ENCODE measurements at regions not wholly inside any gene's neighbourhood (a gene's known extent, or its start where the extent isn't known, plus 50 kb on each side); places are given as distances from the start of the nearest gene placed in this dataset.

GRCh38 chr9:113741886-113742854 is 133.9 kb upstream of the ZNF618 start:
- no peak for DNase-seq (ENCODE audit: low read depth)

- DNase-seq (ENCODE audit: low read depth) = no peak
Observed at GRCh38 chr9:113742878-113743277, 133.2 kb upstream of the ZNF618 start.

- no peak for DNase-seq (ENCODE audit: low read depth)
Observed at GRCh38 chr9:113746486-113746885, 129.6 kb upstream of the ZNF618 start.

GRCh38 chr9:113748135-113748534 is 128.0 kb upstream of the ZNF618 start:
- no peak for DNase-seq (ENCODE audit: low read depth)

GRCh38 chr9:113753398-113754119 is 122.5 kb upstream of the ZNF618 start:
- no peak for DNase-seq (ENCODE audit: low read depth)

GRCh38 chr9:113754739-113755138 is 121.4 kb upstream of the ZNF618 start:
- DNase-seq (ENCODE audit: low read depth) = no peak

- no peak for DNase-seq (ENCODE audit: low read depth)
Observed at GRCh38 chr9:113755433-113755832, 120.7 kb upstream of the ZNF618 start.

GRCh38 chr9:113756476-113757192 is 119.5 kb upstream of the ZNF618 start:
- no peak for DNase-seq (ENCODE audit: low read depth)

GRCh38 chr9:113763429-113763828 is 112.7 kb upstream of the ZNF618 start:
- no peak for DNase-seq (ENCODE audit: low read depth)

GRCh38 chr9:113764572-113764971 is 111.5 kb upstream of the ZNF618 start:
- no peak for DNase-seq (ENCODE audit: low read depth)

GRCh38 chr9:113769412-113769811 is 106.7 kb upstream of the ZNF618 start:
- DNase-seq (ENCODE audit: low read depth) = no peak

- no peak for DNase-seq (ENCODE audit: low read depth)
Observed at GRCh38 chr9:113770396-113770795, 105.7 kb upstream of the ZNF618 start.

GRCh38 chr9:113771199-113771598 is 104.9 kb upstream of the ZNF618 start:
- no peak for DNase-seq (ENCODE audit: low read depth)

GRCh38 chr9:113772121-113772810 is 103.8 kb upstream of the ZNF618 start:
- peak; percentile 76 for DNase-seq (ENCODE audit: low read depth)

GRCh38 chr9:113774963-113775362 is 101.1 kb upstream of the ZNF618 start:
- DNase-seq (ENCODE audit: low read depth) = no peak

GRCh38 chr9:113775749-113776148 is 100.4 kb upstream of the ZNF618 start:
- no peak for DNase-seq (ENCODE audit: low read depth)

GRCh38 chr9:113776194-113776593 is 99.9 kb upstream of the ZNF618 start:
- no peak for DNase-seq (ENCODE audit: low read depth)

GRCh38 chr9:113781381-113781780 is 94.7 kb upstream of the ZNF618 start:
- no peak for DNase-seq (ENCODE audit: low read depth)

GRCh38 chr9:113781896-113782295 is 94.2 kb upstream of the ZNF618 start:
- DNase-seq (ENCODE audit: low read depth) = no peak

- no peak for DNase-seq (ENCODE audit: low read depth)
Observed at GRCh38 chr9:113783475-113783874, 92.6 kb upstream of the ZNF618 start.

GRCh38 chr9:113785334-113785733 is 90.8 kb upstream of the ZNF618 start:
- DNase-seq (ENCODE audit: low read depth) = no peak

GRCh38 chr9:113786071-113786470 is 90.0 kb upstream of the ZNF618 start:
- DNase-seq (ENCODE audit: low read depth) = no peak
